K562 (cell line): ENCODE measurements at regions not wholly inside any gene's neighbourhood (a gene's known extent, or its start where the extent isn't known, plus 50 kb on each side); places are given as distances from the start of the nearest gene placed in this dataset.

Experiments used
- CEBPB ChIP-seq: fragments of 450-650 bp; IDR thresholded peaks from 2 replicates; pipeline ENCODE4 v1.6.1; 2016; ENCODE audit warnings: missing genetic modification characterization, missing compliant biosample characterization
- ETS2 ChIP-seq: IDR thresholded peaks from 2 replicates; pipeline ENCODE4 v1.6.1; 2016; ENCODE audit warnings: borderline replicate concordance, missing genetic modification characterization, mild to moderate bottlenecking, moderate library complexity, missing compliant biosample characterization; ENCODE audit not compliant: poor library complexity, severe bottlenecking
- KLF16 ChIP-seq: IDR thresholded peaks from 2 replicates; pipeline ENCODE4 v1.6.1; 2016; ENCODE audit warnings: antibody characterized with exemption
- MAFK ChIP-seq: IDR thresholded peaks from 2 replicates; pipeline ENCODE4 v1.6.1; 2011; ENCODE audit warnings: low read length, improper control_type of control experiment
- MYBL2 ChIP-seq, 2 experiments: fragments of 450-650 bp in 1 of 2; sonication (generic) in 1 of 2; formaldehyde crosslinking in 1 of 2; IDR thresholded peaks; 2 replicates each; pipeline versions ENCODE4 v1.6.1 to v1.8.1; 2017 to 2022; ENCODE audit warnings: borderline replicate concordance in 1 of 2, inconsistent platforms in 1 of 2, low read depth in 1 of 2, mild to moderate bottlenecking in 1 of 2, missing genetic modification reagents in 1 of 2, moderate library complexity in 1 of 2
- RCOR1 ChIP-seq, 2 experiments: IDR thresholded peaks; 2 replicates each; pipeline ENCODE4 v1.6.1; 2012; ENCODE audit warnings: low read depth in 2 of 2, low read length in 2 of 2, borderline replicate concordance in 1 of 2, improper control_type of control experiment in 1 of 2
- SRSF1 ChIP-seq: fragments of 200-400 bp; formaldehyde crosslinking; IDR thresholded peaks from 2 replicates; pipeline ENCODE4 v1.6.1; 2017; ENCODE audit warnings: mild to moderate bottlenecking, low read depth, low read length, moderate library complexity
- TARDBP ChIP-seq: fragments of 450-650 bp; IDR thresholded peaks from 2 replicates; pipeline ENCODE4 v1.6.1; 2016
- ZFX ChIP-seq: sonication (generic); formaldehyde crosslinking; IDR thresholded peaks from 2 replicates; pipeline ENCODE4 v1.8.0; 2022; ENCODE audit warnings: mild to moderate bottlenecking, missing genetic modification reagents, moderate library complexity
- ZNF24 ChIP-seq: fragments of 450-650 bp; IDR thresholded peaks from 2 replicates; pipeline ENCODE4 v1.6.1; 2016
- TF ChIP-seq, protein P1 (sequence below): fragments of 250-450 bp; sonication (Bioruptor Pico); IDR thresholded peaks from 2 replicates; pipeline ENCODE4 v1.4.0; 2020; ENCODE audit warnings: mild to moderate bottlenecking, moderate library complexity
- TF ChIP-seq, protein P2 (sequence below), 3 experiments: IDR thresholded peaks in 2 of 3; conservative IDR thresholded peaks in 1 of 3; 2 replicates each; pipeline ENCODE4 v1.5.1; 2011 to 2012; ENCODE audit warnings: low read length in 3 of 3, mild to moderate bottlenecking in 3 of 3, control low read depth in 2 of 3, improper control_type of control experiment in 1 of 3, inconsistent platforms in 1 of 3, low read depth in 1 of 3, mixed read lengths in 1 of 3, moderate library complexity in 1 of 3; ENCODE audit not compliant: insufficient read depth in 2 of 3

DNA sequence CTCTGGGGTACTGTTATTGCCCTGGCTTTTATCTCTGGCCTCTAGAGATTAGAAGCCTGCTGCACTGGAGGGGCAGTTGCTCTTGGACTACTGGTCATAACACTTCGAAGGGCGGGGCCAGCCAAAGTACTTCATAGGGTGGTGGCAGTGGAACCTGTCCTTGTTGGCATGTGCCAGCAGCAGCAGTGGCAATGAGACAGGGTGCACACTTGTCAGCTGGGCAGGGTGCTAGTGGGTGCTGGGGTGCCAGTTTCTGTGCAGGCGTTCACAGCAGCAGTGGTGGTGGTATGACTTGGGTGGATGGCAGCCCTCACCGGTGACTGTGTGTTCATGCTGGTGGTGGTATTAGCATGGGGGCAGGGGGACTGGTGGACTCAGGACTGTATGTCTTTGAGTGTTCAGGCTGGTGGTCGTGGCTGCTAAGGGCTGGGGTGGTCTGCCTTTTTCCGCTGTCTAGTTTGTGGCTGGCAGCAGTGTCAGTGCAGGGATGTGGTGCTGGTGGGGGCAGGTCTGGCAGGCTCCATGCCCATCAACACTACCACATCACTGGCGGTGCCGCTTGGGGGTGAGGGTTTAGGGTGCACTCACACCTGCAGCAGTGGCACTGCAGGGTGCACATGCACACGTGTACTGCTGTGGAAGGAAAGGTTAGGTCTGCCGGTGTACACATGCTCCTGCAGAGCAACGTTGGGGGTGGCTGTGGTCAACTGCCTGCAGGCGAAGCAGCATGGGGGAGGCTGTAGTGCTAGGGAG lies 176.1 kb upstream of the CDC14C start:
- TF ChIP-seq KLF16 (no peak), ETS2 (tag) (no peak), MYBL2 (IDR thresholded peaks at IDR 0.05; ENCODE audit: low read depth) (no peak), MYBL2 (CRISPR knock-in tag; IDR thresholded peaks at IDR 0.05; ENCODE audit: borderline replicate concordance) (no peak), TARDBP (no peak), SRSF1 (no peak), ZNF24 (no peak), ZFX (CRISPR knock-in tag) (no peak), RCOR1 (IDR thresholded peaks at IDR 0.05; ENCODE audit: borderline replicate concordance in 1 of 2, low read depth in 2 of 2, low read length in 2 of 2) (no peak), CEBPB (no peak), MAFK (no peak)
- TF ChIP-seq, protein P1, sequence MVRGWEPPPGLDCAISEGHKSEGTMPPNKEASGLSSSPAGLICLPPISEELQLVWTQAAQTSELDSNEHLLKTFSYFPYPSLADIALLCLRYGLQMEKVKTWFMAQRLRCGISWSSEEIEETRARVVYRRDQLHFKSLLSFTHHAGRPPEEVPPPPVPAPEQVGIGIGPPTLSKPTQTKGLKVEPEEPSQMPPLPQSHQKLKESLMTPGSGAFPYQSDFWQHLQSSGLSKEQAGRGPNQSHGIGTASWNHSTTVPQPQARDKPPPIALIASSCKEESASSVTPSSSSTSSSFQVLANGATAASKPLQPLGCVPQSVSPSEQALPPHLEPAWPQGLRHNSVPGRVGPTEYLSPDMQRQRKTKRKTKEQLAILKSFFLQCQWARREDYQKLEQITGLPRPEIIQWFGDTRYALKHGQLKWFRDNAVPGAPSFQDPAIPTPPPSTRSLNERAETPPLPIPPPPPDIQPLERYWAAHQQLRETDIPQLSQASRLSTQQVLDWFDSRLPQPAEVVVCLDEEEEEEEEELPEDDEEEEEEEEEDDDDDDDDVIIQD, result no peak
- TF ChIP-seq, protein P2, sequence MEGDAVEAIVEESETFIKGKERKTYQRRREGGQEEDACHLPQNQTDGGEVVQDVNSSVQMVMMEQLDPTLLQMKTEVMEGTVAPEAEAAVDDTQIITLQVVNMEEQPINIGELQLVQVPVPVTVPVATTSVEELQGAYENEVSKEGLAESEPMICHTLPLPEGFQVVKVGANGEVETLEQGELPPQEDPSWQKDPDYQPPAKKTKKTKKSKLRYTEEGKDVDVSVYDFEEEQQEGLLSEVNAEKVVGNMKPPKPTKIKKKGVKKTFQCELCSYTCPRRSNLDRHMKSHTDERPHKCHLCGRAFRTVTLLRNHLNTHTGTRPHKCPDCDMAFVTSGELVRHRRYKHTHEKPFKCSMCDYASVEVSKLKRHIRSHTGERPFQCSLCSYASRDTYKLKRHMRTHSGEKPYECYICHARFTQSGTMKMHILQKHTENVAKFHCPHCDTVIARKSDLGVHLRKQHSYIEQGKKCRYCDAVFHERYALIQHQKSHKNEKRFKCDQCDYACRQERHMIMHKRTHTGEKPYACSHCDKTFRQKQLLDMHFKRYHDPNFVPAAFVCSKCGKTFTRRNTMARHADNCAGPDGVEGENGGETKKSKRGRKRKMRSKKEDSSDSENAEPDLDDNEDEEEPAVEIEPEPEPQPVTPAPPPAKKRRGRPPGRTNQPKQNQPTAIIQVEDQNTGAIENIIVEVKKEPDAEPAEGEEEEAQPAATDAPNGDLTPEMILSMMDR (IDR thresholded peaks at IDR 0.05 in 2 of 3, conservative IDR thresholded peaks at IDR 0.05 in 1 of 3; ENCODE audit: insufficient read depth in 2 of 3, low read depth in 1 of 3, low read length in 3 of 3), result no peak
